Mesothelial cell of epicardium (in vitro differentiated cells): ENCODE measurements at regions not wholly inside any gene's neighbourhood (a gene's known extent, or its start where the extent isn't known, plus 50 kb on each side); places are given as distances from the start of the nearest gene placed in this dataset.

Experiments
- DNase-seq, 2 experiments: peaks; one replicate each; pipeline ENCODE4 v3.0.0; 2021; ENCODE audit warnings: low spot score in 2 of 2; ENCODE audit not compliant: unreplicated experiment in 2 of 2
- H3K27ac Mint-ChIP-seq: 2 replicates; pipeline ENCODE4 v1.8.0; 2021; ENCODE audit warnings: mixed read lengths
- H3K27me3 Mint-ChIP-seq: 2 replicates; pipeline ENCODE4 v1.8.0; 2021; ENCODE audit warnings: low read depth, mixed read lengths
- H3K36me3 Mint-ChIP-seq: 2 replicates; pipeline ENCODE4 v1.8.0; 2021; ENCODE audit warnings: mixed read lengths
- H3K4me1 Mint-ChIP-seq: 2 replicates; pipeline ENCODE4 v1.8.0; 2021; ENCODE audit warnings: mixed read lengths
- H3K4me3 Mint-ChIP-seq: 2 replicates; pipeline ENCODE4 v1.8.0; 2021; ENCODE audit warnings: mild to moderate bottlenecking, moderate library complexity, mixed read lengths
- H3K9me3 Mint-ChIP-seq: 2 replicates; pipeline ENCODE4 v1.8.0; 2021; ENCODE audit warnings: mixed read lengths
- TF ChIP-seq, protein P1 (sequence below): fragments of 200-600 bp; sonication (generic); IDR thresholded peaks from one replicate; pipeline ENCODE4 v1.5.0; 2021; ENCODE audit warnings: antibody characterized with exemption; ENCODE audit not compliant: unreplicated experiment

DNA sequence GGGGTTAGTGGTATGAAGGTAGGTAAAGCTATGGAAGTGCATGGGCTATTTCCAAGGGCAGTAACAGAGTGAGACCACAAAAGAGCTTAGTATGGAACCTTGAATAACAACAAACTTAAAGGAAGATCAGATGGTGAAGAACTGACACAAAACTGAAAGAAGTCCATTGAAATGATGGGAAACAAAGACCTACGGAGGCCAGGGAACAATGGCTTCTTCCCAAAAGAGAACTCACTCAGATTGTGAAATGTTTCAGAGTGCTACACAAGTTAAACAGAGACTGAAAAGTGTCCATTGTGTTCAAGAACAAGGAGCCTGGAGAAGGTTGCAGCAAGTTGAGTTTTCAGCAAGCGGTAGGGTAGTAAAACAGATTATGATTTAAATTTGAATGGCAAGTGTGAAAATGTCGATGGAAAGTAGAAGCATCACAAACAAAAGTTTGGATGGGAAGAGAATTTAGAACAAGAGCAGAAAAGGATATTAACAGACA, 700.0 kb upstream of the NXPH2 start:
- no peaks in the 10 kb centered on the region for H3K36me3 Mint-ChIP-seq
- H3K4me1 Mint-ChIP-seq = peaks cover 2% of the 10 kb centered on the region
- DNase-seq = no peak
- H3K4me3 Mint-ChIP-seq = no peak overlapping the region
- H3K9me3 Mint-ChIP-seq = peaks cover 5% of the 10 kb centered on the region
- H3K27ac Mint-ChIP-seq = no peak overlapping the region
- TF ChIP-seq, protein P1, sequence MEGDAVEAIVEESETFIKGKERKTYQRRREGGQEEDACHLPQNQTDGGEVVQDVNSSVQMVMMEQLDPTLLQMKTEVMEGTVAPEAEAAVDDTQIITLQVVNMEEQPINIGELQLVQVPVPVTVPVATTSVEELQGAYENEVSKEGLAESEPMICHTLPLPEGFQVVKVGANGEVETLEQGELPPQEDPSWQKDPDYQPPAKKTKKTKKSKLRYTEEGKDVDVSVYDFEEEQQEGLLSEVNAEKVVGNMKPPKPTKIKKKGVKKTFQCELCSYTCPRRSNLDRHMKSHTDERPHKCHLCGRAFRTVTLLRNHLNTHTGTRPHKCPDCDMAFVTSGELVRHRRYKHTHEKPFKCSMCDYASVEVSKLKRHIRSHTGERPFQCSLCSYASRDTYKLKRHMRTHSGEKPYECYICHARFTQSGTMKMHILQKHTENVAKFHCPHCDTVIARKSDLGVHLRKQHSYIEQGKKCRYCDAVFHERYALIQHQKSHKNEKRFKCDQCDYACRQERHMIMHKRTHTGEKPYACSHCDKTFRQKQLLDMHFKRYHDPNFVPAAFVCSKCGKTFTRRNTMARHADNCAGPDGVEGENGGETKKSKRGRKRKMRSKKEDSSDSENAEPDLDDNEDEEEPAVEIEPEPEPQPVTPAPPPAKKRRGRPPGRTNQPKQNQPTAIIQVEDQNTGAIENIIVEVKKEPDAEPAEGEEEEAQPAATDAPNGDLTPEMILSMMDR = no peak
- no peaks in the 10 kb centered on the region for H3K27me3 Mint-ChIP-seq

- Mint-ChIP-seq H3K27me3 (no peaks in the 10 kb centered on the region), H3K9me3 (peaks cover 5% of the 10 kb centered on the region), H3K36me3 (no peaks in the 10 kb centered on the region), H3K27ac (no peak overlapping the region), H3K4me1 (peaks cover 2% of the 10 kb centered on the region), H3K4me3 (no peak overlapping the region)
- DNase-seq = no peak
- TF ChIP-seq, protein P1 = no peak
These were observed 698.1 kb upstream of the NXPH2 start for GRCh38 chr2:139478165-139478914.

GRCh38 chr2:139477618-139478017, 697.4 kb upstream of the NXPH2 start:
- TF ChIP-seq, protein P1 = no peak
- no peaks in the 10 kb centered on the region for H3K27me3 Mint-ChIP-seq
- peaks cover 5% of the 10 kb centered on the region for H3K9me3 Mint-ChIP-seq
- H3K4me1 Mint-ChIP-seq = peaks cover 2% of the 10 kb centered on the region
- no peak overlapping the region for H3K27ac Mint-ChIP-seq
- H3K4me3 Mint-ChIP-seq = no peak overlapping the region
- H3K36me3 Mint-ChIP-seq = no peaks in the 10 kb centered on the region
- DNase-seq = no peak

DNA sequence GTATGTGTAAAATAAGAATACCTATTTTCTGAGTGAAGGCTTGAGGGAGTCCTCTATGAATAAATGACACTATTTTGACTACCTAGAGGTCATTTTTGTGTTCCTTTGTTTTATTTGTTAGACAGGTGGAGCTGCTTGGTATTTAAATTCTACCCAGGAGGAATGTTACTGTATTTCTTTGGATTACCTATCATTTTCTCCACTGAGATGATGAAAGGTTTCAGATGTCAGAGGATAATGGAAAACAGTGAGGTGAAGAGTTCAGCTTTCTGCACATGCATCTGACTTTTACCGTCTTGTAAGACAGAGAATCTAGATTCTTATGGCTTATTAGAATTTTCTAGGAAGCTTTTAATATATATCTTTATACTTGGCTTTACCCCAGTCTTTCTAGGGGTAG, 689.8 kb upstream of the NXPH2 start:
- peaks cover 36% of the 10 kb centered on the region for H3K4me1 Mint-ChIP-seq
- TF ChIP-seq, protein P1 = no peak
- H3K4me3 Mint-ChIP-seq = no peak overlapping the region
- no peaks in the 10 kb centered on the region for H3K36me3 Mint-ChIP-seq
- H3K27ac Mint-ChIP-seq = peak overlapping the region; percentile 26
- no peaks in the 10 kb centered on the region for H3K27me3 Mint-ChIP-seq
- H3K9me3 Mint-ChIP-seq = no peaks in the 10 kb centered on the region
- DNase-seq = no peak

- TF ChIP-seq, protein P1 = no peak
- no peaks in the 10 kb centered on the region for H3K27me3 Mint-ChIP-seq
- DNase-seq = no peak
- H3K4me3 Mint-ChIP-seq = no peak overlapping the region
- H3K36me3 Mint-ChIP-seq = no peaks in the 10 kb centered on the region
- no peak overlapping the region for H3K27ac Mint-ChIP-seq
- no peaks in the 10 kb centered on the region for H3K9me3 Mint-ChIP-seq
- H3K4me1 Mint-ChIP-seq = peaks cover 31% of the 10 kb centered on the region
These were observed 685.6 kb upstream of the NXPH2 start for GRCh38 chr2:139465789-139466188.
